ENCODE measurements at regions not wholly inside any gene's neighbourhood (a gene's known extent, or its start where the extent isn't known, plus 50 kb on each side); places are given as distances from the start of the nearest gene placed in this dataset.

GRCh38 chr7:50147951-50148808, 55.1 kb upstream of the ZPBP start:
- TF ChIP-seq TAF1 (IDR thresholded peaks at IDR 0.05; ENCODE audit: borderline replicate concordance, low read depth, low read length) (no peak), POLR2AphosphoS5 (IDR thresholded peaks at IDR 0.05; ENCODE audit: low read depth, low read length) (no peak), POLR2A (IDR thresholded peaks at IDR 0.05; ENCODE audit: low read depth, low read length) (no peak)
